ENCODE measurements at regions not wholly inside any gene's neighbourhood (a gene's known extent, or its start where the extent isn't known, plus 50 kb on each side); places are given as distances from the start of the nearest gene placed in this dataset.

GRCh38 chr5:12616093-12616492 lies 711.8 kb upstream of the CTNND2 start:
- TF ChIP-seq CTCF (IDR thresholded peaks at IDR 0.05) (no peak), EP300 (IDR thresholded peaks at IDR 0.05) (no peak), POLR2A (IDR thresholded peaks at IDR 0.05) (no peak)

Data from sigmoid colon (tissue), 4 donors.